Body of pancreas (tissue), 4 donors: ENCODE measurements at regions not wholly inside any gene's neighbourhood (a gene's known extent, or its start where the extent isn't known, plus 50 kb on each side); places are given as distances from the start of the nearest gene placed in this dataset.

Experiments
- POLR2A ChIP-seq, 3 donors: fragments of 450-650 bp; IDR thresholded peaks; one replicate each; pipeline ENCODE4 v1.6.1; 2016; ENCODE audit warnings: antibody characterized with exemption in 3 of 3, mild to moderate bottlenecking in 2 of 3
- TF ChIP-seq, protein P1 (sequence below), 7 experiments: fragments of 450-650 bp in 4 of 7; fragments of 200-600 bp in 3 of 7; sonication (generic) in 3 of 7; IDR thresholded peaks; one replicate each; pipeline ENCODE4 v1.5.1; 2016 to 2019; ENCODE audit warnings: antibody characterized with exemption in 7 of 7

- TF ChIP-seq, protein P1, sequence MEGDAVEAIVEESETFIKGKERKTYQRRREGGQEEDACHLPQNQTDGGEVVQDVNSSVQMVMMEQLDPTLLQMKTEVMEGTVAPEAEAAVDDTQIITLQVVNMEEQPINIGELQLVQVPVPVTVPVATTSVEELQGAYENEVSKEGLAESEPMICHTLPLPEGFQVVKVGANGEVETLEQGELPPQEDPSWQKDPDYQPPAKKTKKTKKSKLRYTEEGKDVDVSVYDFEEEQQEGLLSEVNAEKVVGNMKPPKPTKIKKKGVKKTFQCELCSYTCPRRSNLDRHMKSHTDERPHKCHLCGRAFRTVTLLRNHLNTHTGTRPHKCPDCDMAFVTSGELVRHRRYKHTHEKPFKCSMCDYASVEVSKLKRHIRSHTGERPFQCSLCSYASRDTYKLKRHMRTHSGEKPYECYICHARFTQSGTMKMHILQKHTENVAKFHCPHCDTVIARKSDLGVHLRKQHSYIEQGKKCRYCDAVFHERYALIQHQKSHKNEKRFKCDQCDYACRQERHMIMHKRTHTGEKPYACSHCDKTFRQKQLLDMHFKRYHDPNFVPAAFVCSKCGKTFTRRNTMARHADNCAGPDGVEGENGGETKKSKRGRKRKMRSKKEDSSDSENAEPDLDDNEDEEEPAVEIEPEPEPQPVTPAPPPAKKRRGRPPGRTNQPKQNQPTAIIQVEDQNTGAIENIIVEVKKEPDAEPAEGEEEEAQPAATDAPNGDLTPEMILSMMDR (IDR thresholded peaks at IDR 0.05), result no peak
- no peak for TF ChIP-seq POLR2A (IDR thresholded peaks at IDR 0.05)
Observed at GRCh38 chr2:53098696-53099078, 668.9 kb upstream of the CHAC2 start.
